ACHN (cell line): ENCODE measurements at regions not wholly inside any gene's neighbourhood (a gene's known extent, or its start where the extent isn't known, plus 50 kb on each side); places are given as distances from the start of the nearest gene placed in this dataset.

Experiments used
- DNase-seq: peaks from one replicate; pipeline ENCODE4 v3.0.0-alpha.2; 2015
- in situ Hi-C: cut with HindIII; loops from 2 replicates; pipeline ENCODE4 v1.10.0; 2017; ENCODE audit warnings: low sequenced_read_pairs, low pct_ligation_motif_present, low pct_unique_long_range_greater_than_20kb

- no peak for DNase-seq
- in situ Hi-C loops = no loop called here
Measured at GRCh38 chr3:70386043-70386442, 73.6 kb upstream of the MDFIC2 start.

GRCh38 chr3:70383360-70383831 is 71.0 kb upstream of the MDFIC2 start:
- no peak for DNase-seq
- in situ Hi-C loops = no loop called here

- in situ Hi-C loops = no loop called here
- DNase-seq = no peak
Measured at GRCh38 chr3:70374179-70374578, 61.7 kb upstream of the MDFIC2 start.
